Mucosa of stomach (tissue), 1 donor: ENCODE measurements at regions not wholly inside any gene's neighbourhood (a gene's known extent, or its start where the extent isn't known, plus 50 kb on each side); places are given as distances from the start of the nearest gene placed in this dataset.
"Not testable (repeated sequence)": the region's sequence is repeated elsewhere in the genome, so short reads cannot be mapped to it uniquely, and the experiment has no call there.

Experiments
- H3K27me3 ChIP-seq: one replicate; pipeline ENCODE4 v1.7.0; 2013; ENCODE audit warnings: mild to moderate bottlenecking, low read length; ENCODE audit not compliant: control insufficient read depth, insufficient read depth
- H3K36me3 ChIP-seq: one replicate; pipeline ENCODE4 v1.7.0; 2013; ENCODE audit warnings: low read length; ENCODE audit not compliant: control insufficient read depth, insufficient read depth
- H3K4me1 ChIP-seq: one replicate; pipeline ENCODE4 v1.7.0; 2013; ENCODE audit warnings: mild to moderate bottlenecking, low read length; ENCODE audit not compliant: control insufficient read depth, insufficient read depth
- H3K4me3 ChIP-seq: one replicate; pipeline ENCODE4 v1.7.0; 2013; ENCODE audit warnings: low read length
- H3K9ac ChIP-seq: one replicate; pipeline ENCODE4 v1.7.0; 2013; ENCODE audit warnings: mild to moderate bottlenecking, low read length, moderate library complexity
- H3K9me3 ChIP-seq: one replicate; pipeline ENCODE4 v1.7.0; 2013; ENCODE audit warnings: mild to moderate bottlenecking, low read length, moderate library complexity; ENCODE audit not compliant: control insufficient read depth
- donor health status: Pancreatic carcinoma.

DNA sequence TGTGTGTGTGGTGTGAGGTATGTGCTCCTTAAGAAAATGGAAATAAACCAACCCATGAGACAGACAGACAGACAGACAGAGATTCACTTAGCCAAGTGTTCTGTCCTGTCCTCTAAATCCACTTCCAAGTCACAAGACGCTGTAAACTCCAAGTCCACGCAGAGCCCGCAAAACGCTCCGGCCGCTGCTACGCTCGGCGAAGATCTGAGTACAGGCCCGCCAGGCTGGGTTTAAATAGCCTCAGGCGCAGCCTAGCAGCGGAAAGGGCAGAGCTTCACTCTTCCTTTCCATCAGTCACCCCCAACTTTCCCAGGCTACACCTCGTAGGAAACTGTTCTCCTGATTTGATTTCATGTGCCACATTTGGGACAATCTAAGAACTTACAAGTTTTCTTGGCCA is 741.5 kb upstream of the DEFB115 start:
- H3K4me1 ChIP-seq, H3K4me3 ChIP-seq, H3K9ac ChIP-seq, H3K36me3 ChIP-seq, H3K27me3 ChIP-seq, H3K9me3 ChIP-seq: not testable (repeated sequence)

DNA sequence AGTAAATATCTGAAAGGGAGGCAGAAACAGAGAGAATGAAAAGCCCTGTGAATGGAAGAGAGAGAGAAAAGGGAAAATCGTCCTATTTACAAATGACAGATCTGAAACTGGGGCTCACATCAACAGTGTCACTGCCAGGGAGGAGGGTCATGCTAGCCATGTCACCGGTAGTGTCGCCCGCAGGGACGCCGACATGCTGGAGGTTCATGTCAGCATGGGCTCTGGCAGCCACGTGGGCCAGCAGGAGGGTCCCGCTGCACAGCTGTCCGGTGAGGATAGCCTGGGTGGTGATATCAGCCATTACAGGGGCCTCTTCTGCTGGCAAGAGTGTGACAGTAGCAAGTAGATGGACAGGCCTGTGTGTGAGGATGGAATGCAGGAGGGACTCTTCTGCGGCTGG is 738.6 kb upstream of the DEFB115 start:
- H3K27me3 ChIP-seq, H3K9me3 ChIP-seq, H3K4me1 ChIP-seq, H3K4me3 ChIP-seq, H3K9ac ChIP-seq, H3K36me3 ChIP-seq: not testable (repeated sequence)

DNA sequence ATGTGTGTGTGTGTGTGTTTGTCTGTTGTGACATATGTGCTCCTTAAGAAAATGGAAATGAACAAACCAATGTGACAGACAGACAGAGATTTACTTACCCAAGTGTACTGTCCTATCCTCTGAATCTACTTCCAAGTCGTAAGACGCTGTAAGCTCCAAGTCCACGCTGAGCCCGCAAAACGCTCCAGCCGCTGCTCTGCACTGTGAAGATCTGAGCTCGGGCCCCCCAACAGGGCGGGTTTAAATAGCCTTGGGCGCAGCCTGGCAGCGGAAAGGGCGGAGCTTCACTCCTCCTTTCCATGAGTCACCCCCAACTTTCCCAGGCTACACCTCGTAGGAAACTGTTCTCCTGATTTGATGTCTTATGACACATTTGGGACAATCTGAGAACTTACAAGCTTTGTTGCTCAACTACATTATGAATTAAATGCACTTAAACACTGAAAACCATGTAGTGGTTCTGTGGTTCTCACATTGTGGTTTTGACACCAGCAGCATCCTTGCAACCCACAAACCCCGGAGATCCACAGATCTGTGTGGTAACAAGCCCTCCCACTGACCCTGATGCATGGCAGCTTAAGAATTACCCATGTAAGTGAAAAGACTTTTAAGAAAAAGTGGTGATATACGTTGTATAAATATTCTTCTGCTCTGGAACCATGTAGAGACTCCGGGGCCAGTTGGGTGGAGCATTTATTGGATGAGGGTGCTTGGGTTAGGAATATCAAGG is 735.6 kb upstream of the DEFB115 start:
- H3K9ac ChIP-seq, H3K4me3 ChIP-seq, H3K27me3 ChIP-seq, H3K4me1 ChIP-seq, H3K36me3 ChIP-seq, H3K9me3 ChIP-seq: not testable (repeated sequence)

DNA sequence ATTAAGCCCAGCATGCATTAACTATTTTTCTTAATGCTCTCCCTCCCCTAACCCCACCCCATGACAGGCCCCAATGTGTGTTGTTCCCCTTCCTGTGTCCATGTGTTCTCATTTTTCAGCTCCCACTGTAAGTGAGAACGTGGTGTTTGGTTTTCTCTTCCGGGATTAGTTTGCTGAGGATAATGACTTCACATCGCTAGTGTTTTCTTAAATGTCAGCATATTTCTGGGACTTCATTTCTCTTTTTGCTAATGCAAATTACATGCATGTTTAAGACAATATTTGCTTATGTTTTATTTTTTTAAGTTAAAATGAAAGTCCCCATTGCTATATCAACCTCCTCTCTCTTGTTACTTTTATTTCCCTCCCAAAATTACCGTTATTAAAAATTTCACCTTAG is 733.3 kb upstream of the DEFB115 start:
- H3K27me3 ChIP-seq, H3K4me1 ChIP-seq, H3K9ac ChIP-seq, H3K9me3 ChIP-seq, H3K4me3 ChIP-seq, H3K36me3 ChIP-seq: not testable (repeated sequence)

DNA sequence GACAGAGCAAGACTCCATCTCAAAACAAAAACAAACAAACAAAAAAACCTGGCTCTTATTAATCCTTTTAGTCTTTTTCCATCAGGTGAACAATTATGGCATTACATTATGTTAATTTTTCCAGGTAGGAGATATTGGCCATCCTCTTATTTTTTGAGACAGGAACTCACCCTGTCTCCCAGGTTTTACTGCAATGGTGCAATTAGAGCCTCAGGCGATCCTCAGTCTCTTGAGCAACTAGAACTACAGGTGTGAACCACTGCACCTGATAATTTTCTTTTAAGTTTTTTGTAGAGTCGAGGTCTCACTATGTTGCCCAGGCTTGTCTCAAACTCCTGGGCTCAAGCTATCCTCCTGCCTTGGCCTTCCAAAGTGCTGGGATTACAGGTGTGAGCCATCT is 732.7 kb upstream of the DEFB115 start:
- H3K4me1 ChIP-seq, H3K27me3 ChIP-seq, H3K36me3 ChIP-seq, H3K9ac ChIP-seq, H3K9me3 ChIP-seq, H3K4me3 ChIP-seq: not testable (repeated sequence)

DNA sequence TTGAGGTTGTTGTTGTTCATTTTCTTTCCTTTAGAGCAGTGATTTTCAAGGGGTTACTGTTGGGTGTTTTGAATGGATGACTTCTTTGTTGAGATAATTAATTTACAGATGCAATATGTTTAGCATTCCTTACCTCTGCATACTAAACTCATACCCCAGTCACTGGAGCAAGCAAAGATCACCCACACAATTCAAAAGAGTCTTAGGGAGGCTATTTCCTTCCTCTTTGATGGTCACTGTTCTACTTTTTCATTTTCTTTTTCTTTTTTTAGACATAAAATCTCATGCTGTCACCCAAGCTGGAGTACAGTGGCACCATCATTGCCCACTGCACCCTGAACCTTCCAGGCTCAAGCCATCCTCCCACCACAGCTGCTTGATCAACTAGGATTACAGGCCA is 723.8 kb upstream of the DEFB115 start:
- H3K4me1 ChIP-seq, H3K9me3 ChIP-seq, H3K4me3 ChIP-seq, H3K9ac ChIP-seq, H3K36me3 ChIP-seq, H3K27me3 ChIP-seq: not testable (repeated sequence)

DNA sequence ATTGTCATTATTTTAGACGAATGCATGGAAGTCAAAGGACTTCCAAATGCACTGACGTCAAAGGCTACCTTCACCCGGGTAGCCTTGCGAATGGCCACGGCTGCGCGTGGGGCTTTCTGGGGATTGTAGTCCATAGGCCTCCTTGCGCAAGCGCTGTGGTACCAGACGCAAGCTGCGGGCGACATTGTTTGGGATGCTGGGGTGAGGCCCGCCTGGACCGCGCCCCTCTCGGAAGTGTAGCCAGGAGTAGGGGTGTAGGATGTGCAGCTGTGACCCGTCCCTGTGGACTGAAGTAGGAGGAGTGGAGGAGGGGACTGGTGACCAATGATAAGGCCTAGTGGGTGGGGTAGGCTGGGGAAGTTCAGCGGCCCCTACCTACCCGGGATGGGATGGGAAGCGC is 720.0 kb upstream of the DEFB115 start:
- H3K9ac ChIP-seq, H3K4me3 ChIP-seq, H3K27me3 ChIP-seq, H3K36me3 ChIP-seq, H3K4me1 ChIP-seq, H3K9me3 ChIP-seq: not testable (repeated sequence)

DNA sequence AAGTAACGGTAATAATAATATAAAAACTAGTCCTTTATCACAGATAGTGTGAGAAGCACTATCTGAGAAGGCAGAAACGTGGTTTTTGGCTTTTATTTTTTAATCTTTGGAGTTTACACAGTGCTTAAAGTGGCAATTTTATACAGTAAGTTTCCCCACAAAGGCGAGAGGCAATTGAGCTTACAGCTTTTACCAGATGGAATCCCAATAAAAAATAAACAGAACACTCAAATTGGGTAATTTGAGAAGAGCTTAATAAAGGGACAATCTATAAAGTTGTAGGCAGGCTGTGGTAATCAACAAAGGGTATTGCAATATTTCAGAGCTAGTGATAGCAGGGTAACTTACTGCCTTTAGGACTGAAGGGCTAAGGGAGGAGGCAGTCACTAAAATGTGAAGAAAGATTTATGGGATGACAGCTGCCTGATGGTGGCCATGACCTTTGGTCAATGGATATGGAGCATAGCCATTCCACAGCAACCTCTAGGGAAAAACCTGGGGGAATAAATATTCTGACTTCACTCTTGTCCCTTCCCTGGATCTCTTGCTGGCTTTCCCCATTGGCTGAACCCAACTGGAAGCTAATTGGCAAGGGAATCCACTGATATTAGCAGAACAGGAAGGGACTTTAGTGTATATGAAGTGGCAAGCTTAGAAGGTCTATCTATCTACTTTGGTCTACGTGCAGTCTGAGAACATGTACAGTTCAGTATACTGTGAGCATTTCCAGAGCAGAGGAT is 717.0 kb upstream of the DEFB115 start:
- not testable (repeated sequence) for H3K36me3 ChIP-seq, H3K4me1 ChIP-seq, H3K4me3 ChIP-seq, H3K27me3 ChIP-seq, H3K9ac ChIP-seq, H3K9me3 ChIP-seq

DNA sequence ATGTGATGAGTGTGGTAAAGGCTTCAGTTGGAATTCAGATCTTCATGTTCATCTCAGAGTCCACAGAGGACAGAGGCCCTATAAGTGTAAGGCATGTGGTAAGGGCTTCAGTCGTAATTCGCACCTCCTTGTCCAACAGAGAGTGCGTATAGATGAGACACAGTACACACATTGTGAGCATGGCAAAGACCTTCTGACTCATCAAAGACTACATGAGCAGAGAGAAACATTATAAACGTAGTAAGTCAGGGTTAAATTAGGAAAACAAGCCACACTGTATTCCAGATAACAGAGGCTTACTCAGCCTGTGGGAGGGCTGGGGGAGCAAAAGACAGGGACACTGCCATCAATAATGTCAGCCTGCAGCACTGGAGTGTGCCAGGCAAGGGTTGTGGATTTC is 706.2 kb upstream of the DEFB115 start:
- not testable (repeated sequence) for H3K9ac ChIP-seq, H3K4me3 ChIP-seq, H3K4me1 ChIP-seq, H3K36me3 ChIP-seq, H3K27me3 ChIP-seq, H3K9me3 ChIP-seq

DNA sequence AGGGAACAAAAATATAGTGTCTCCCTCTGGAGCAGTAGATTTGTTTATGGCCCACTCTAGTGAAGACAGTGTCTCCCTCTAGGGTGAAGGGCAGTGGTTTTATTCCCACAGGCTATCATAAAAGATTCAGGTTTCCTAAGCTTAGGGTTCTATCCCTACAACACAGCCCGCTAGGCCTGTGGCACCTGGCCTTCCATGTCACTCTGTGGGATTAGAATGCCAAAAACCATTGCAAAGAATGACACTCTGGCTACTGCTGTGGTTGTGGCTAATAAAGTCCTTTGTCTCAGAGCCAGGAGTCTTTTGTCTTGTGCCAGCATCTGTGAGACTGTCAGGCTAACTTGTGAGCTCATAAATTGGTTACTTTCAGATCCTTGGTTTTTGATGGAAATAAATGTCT is 700.7 kb upstream of the DEFB115 start:
- not testable (repeated sequence) for H3K36me3 ChIP-seq, H3K4me1 ChIP-seq, H3K9me3 ChIP-seq, H3K27me3 ChIP-seq, H3K9ac ChIP-seq, H3K4me3 ChIP-seq

DNA sequence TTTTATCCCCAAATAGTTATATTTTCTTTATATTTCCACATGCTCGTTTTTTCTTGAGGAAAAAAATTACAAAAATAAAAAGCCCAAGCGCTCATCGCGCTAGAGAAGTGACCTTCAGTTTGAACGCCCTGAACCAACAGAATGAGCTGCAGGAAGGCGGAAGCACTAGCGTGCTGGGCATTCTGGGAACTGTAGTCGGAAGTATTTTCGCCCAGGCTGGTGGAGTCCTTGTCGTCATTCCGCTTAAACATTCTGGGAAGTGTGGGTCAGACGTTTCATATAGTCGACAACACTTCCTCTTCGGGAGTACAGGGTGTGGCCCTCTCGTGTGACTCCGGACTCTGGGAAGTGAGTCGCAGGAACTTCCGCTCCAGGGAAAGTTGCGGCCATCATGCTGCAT is 692.4 kb upstream of the DEFB115 start:
- not testable (repeated sequence) for H3K27me3 ChIP-seq, H3K4me1 ChIP-seq, H3K36me3 ChIP-seq, H3K9ac ChIP-seq, H3K4me3 ChIP-seq, H3K9me3 ChIP-seq

DNA sequence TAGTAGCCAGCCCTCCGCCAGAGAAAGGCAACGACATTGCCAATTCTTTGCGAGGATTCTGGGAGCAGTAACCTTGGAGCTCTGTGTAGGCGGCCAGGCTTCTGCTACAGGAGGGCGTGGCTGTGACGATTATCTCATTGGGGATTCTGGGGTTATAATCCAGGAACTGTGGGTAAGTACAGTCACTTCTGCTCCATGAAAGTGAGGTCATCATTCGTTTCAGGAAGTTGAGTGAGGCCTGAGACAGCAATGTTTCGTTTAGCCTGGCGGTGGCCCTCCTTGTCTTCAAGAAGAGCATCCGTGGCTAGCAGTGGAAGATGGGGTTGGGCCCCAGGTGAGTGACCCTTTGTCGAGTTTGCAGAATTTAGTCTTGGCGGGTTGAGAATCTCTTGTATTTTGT is 687.6 kb upstream of the DEFB115 start:
- not testable (repeated sequence) for H3K4me1 ChIP-seq, H3K4me3 ChIP-seq, H3K27me3 ChIP-seq, H3K36me3 ChIP-seq, H3K9ac ChIP-seq, H3K9me3 ChIP-seq

DNA sequence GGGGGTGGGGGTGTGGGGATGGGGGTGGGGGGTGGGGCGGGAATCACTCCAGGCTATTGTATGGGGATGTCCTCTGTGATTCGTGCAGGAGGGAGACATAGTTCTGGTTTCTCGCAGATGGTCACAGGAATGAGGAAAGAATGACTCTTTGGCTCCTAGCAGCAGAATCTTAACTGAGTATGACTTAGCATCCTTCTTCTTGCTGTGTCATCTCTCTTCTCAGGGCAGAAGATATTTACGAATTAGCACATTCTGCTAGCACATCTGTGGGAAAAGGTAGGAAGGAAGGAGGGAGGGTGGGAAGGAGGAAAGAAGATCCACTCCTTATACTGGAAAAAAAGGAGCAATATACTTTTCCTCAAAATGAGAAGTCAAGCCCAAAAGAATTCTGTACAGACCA is 686.8 kb upstream of the DEFB115 start:
- H3K9ac ChIP-seq, H3K36me3 ChIP-seq, H3K27me3 ChIP-seq: not testable (repeated sequence)

More for the DNA sequence above, 686.8 kb upstream of the DEFB115 start:
- not testable (repeated sequence) for H3K9me3 ChIP-seq, H3K4me1 ChIP-seq, H3K4me3 ChIP-seq
